CD4-positive, alpha-beta T cell (primary cell): ENCODE measurements at regions not wholly inside any gene's neighbourhood (a gene's known extent, or its start where the extent isn't known, plus 50 kb on each side); places are given as distances from the start of the nearest gene placed in this dataset.

Experiments
- ATAC-seq: fragments of 200-7000 bp; cut with Tn5 transposase; one replicate; pipeline ENCODE4 v1.10.0; 2022; ENCODE audit warnings: mild to moderate bottlenecking; ENCODE audit not compliant: poor library complexity
- CTCF ChIA-PET: fragments of 350-600 bp; sonication (Branson Sonifier 250); formaldehyde crosslinking; loops from one replicate; lab custom pipeline; 2021; ENCODE audit warnings: antibody characterized with exemption, inconsistent platforms; lab: Charles Lee
- POLR2A ChIA-PET: fragments of 350-600 bp; sonication (Branson Sonifier 250); formaldehyde crosslinking; loops from one replicate; lab custom pipeline; 2021; ENCODE audit warnings: antibody characterized with exemption, inconsistent platforms; lab: Charles Lee
- DNase-seq, 14 experiments: peaks; one replicate each; pipeline ENCODE4 v3.0.0-alpha.2; 2013 to 2020; ENCODE audit warnings: mixed read lengths in 2 of 14
- H3K27ac ChIP-seq, 2 donors: one replicate each; pipeline versions ENCODE4 v1.5.1 to v1.7.0; 2013; ENCODE audit warnings: low read length in 2 of 2, low read depth in 1 of 2, mild to moderate bottlenecking in 1 of 2
- H3K27me3 ChIP-seq, 2 experiments: 1 replicate in 1 of 2; 2 replicates in 1 of 2; pipeline versions ENCODE4 v1.6.1 to v1.7.0; 2013; ENCODE audit warnings: low read length in 2 of 2, control low read depth in 1 of 2, mild to moderate bottlenecking in 1 of 2, moderate library complexity in 1 of 2; ENCODE audit not compliant: insufficient read depth in 2 of 2, control insufficient read depth in 1 of 2
- H3K36me3 ChIP-seq: one replicate; pipeline ENCODE4 v1.6.1; 2013; ENCODE audit warnings: low read length, control low read depth; ENCODE audit not compliant: insufficient read depth
- H3K4me1 ChIP-seq: one replicate; pipeline ENCODE4 v1.6.1; 2013; ENCODE audit warnings: low read length, control low read depth; ENCODE audit not compliant: insufficient read depth
- H3K4me3 ChIP-seq: one replicate; pipeline ENCODE4 v1.5.1; 2013; ENCODE audit warnings: mild to moderate bottlenecking, low read length, moderate library complexity
- H3K9me3 ChIP-seq, 2 experiments: 1 replicate in 1 of 2; 2 replicates in 1 of 2; pipeline versions ENCODE4 v1.6.1 to v1.7.0; 2013; ENCODE audit warnings: low read length in 2 of 2, mild to moderate bottlenecking in 2 of 2, control low read depth in 1 of 2, moderate library complexity in 1 of 2; ENCODE audit not compliant: control insufficient read depth in 1 of 2, insufficient read depth in 1 of 2
- H3K27ac Mint-ChIP-seq: one replicate; pipeline ENCODE4 v1.8.0; 2020; ENCODE audit warnings: mixed read lengths
- H3K27me3 Mint-ChIP-seq: one replicate; pipeline ENCODE4 v1.8.0; 2021; ENCODE audit warnings: mixed read lengths
- H3K36me3 Mint-ChIP-seq: one replicate; pipeline ENCODE4 v1.8.0; 2021; ENCODE audit warnings: low read depth, mixed read lengths
- H3K4me1 Mint-ChIP-seq: one replicate; pipeline ENCODE4 v1.8.0; 2021; ENCODE audit warnings: low read depth, mixed read lengths
- H3K4me3 Mint-ChIP-seq: one replicate; pipeline ENCODE4 v1.8.0; 2020; ENCODE audit warnings: mild to moderate bottlenecking, mixed read lengths
- H3K9me3 Mint-ChIP-seq: one replicate; pipeline ENCODE4 v1.8.0; 2020; ENCODE audit warnings: mixed read lengths
- CTCF ChIP-seq: fragments of 200-600 bp; IDR thresholded peaks from one replicate; pipeline ENCODE4 v1.8.0; 2022; ENCODE audit warnings: antibody characterized with exemption, mild to moderate bottlenecking
- intact Hi-C, 2 experiments: fragments of 100-400 bp; cut with DNase I in 1 of 2; cut with micrococcal nuclease in 1 of 2; formaldehyde crosslinking; loops; one replicate each; pipeline versions ENCODE4 v1.15.1 to v1.9.0; 2023 to 2025; cut with DNase I, micrococcal nuclease

- Histone ChIP-seq H3K4me3 (no peak overlapping the region), H3K27me3 (no peaks in the 10 kb centered on the region), H3K4me1 (no peaks in the 10 kb centered on the region), H3K36me3 (no peaks in the 10 kb centered on the region), H3K9me3 (no peaks in the 10 kb centered on the region), H3K27ac (no peak overlapping the region)
- intact Hi-C loops: no loop called here
- ATAC-seq (no peak), DNase-seq (no peak)
- ChIA-PET CTCF (no interaction called here), POLR2A (no interaction called here)
- Mint-ChIP-seq H3K9me3 (no peaks in the 10 kb centered on the region), H3K36me3 (no peaks in the 10 kb centered on the region), H3K4me1 (no peaks in the 10 kb centered on the region), H3K27ac (no peak overlapping the region), H3K27me3 (no peaks in the 10 kb centered on the region), H3K4me3 (no peak overlapping the region)
- no peak for TF ChIP-seq CTCF
Observed at GRCh38 chr4:141415651-141416050, 195.0 kb downstream of the ZNF330 start.

- Histone ChIP-seq H3K36me3 (no peaks in the 10 kb centered on the region), H3K27me3 (no peaks in the 10 kb centered on the region), H3K4me1 (no peaks in the 10 kb centered on the region), H3K9me3 (no peaks in the 10 kb centered on the region), H3K4me3 (no peak overlapping the region), H3K27ac (no peak overlapping the region)
- no peak for TF ChIP-seq CTCF
- Mint-ChIP-seq H3K4me1 (no peaks in the 10 kb centered on the region), H3K27me3 (no peaks in the 10 kb centered on the region), H3K27ac (no peak overlapping the region), H3K4me3 (no peak overlapping the region), H3K9me3 (no peaks in the 10 kb centered on the region), H3K36me3 (no peaks in the 10 kb centered on the region)
- CTCF ChIA-PET: no interaction called here
- DNase-seq (no peak), ATAC-seq (no peak)
- intact Hi-C loops: no loop called here
- POLR2A ChIA-PET: no interaction called here
Observed at GRCh38 chr4:141416219-141416618, 195.5 kb downstream of the ZNF330 start.

GRCh38 chr4:141416677-141417363 is 196.1 kb downstream of the ZNF330 start:
- Mint-ChIP-seq H3K36me3 (no peaks in the 10 kb centered on the region), H3K9me3 (no peaks in the 10 kb centered on the region)
- POLR2A ChIA-PET: no interaction called here

More at GRCh38 chr4:141416677-141417363, 196.1 kb downstream of the ZNF330 start:
- Mint-ChIP-seq H3K4me3 (no peak overlapping the region), H3K27ac (no peak overlapping the region), H3K27me3 (no peaks in the 10 kb centered on the region), H3K4me1 (no peaks in the 10 kb centered on the region)
- intact Hi-C loops: no loop called here
- Histone ChIP-seq H3K36me3 (no peaks in the 10 kb centered on the region), H3K27ac (no peak overlapping the region), H3K27me3 (no peaks in the 10 kb centered on the region), H3K9me3 (no peaks in the 10 kb centered on the region), H3K4me1 (no peaks in the 10 kb centered on the region), H3K4me3 (no peak overlapping the region)
- DNase-seq (no peak), ATAC-seq (no peak)
- TF ChIP-seq CTCF: no peak
- CTCF ChIA-PET: no interaction called here
